SU-DHL-6 (cell line): ENCODE measurements at regions not wholly inside any gene's neighbourhood (a gene's known extent, or its start where the extent isn't known, plus 50 kb on each side); places are given as distances from the start of the nearest gene placed in this dataset.

ENCODE experiments used
- CTCF ChIP-seq: fragments of 200-600 bp; sonication (generic); IDR thresholded peaks from one replicate; pipeline ENCODE4 v1.5.1; 2017; ENCODE audit warnings: antibody characterized with exemption, mild to moderate bottlenecking, low read length, moderate library complexity; ENCODE audit not compliant: insufficient read depth, poor library complexity, severe bottlenecking
- EZH2phosphoT487 ChIP-seq: fragments of 200-600 bp; sonication (generic), shearing (Covaris generic); conservative IDR thresholded peaks from 2 replicates; pipeline ENCODE4 v1.6.1; 2018; ENCODE audit warnings: mild to moderate bottlenecking, antibody characterized with exemption, low read length, moderate library complexity, mixed read lengths

- TF ChIP-seq CTCF = no peak
- no peak for TF ChIP-seq EZH2phosphoT487
Measured at GRCh38 chr6:71513036-71513435, 224.4 kb downstream of the OGFRL1 start.
